BE2C (cell line): ENCODE measurements at regions not wholly inside any gene's neighbourhood (a gene's known extent, or its start where the extent isn't known, plus 50 kb on each side); places are given as distances from the start of the nearest gene placed in this dataset.

ENCODE experiments used
- DNase-seq: peaks from one replicate; pipeline ENCODE4 v3.0.0-alpha.2; 2020
- H3K27me3 ChIP-seq: fragments of 250-450 bp; sonication (Bioruptor Pico); 2 replicates; pipeline ENCODE4 v1.5.1; 2020; ENCODE audit warnings: mild to moderate bottlenecking
- H3K36me3 ChIP-seq: fragments of 250-450 bp; sonication (Bioruptor Pico); 2 replicates; pipeline ENCODE4 v1.5.1; 2020; ENCODE audit warnings: mild to moderate bottlenecking
- H3K4me1 ChIP-seq: fragments of 250-450 bp; sonication (Bioruptor Pico); 2 replicates; pipeline ENCODE4 v1.5.1; 2020
- H3K4me3 ChIP-seq: 2 replicates; pipeline ENCODE4 v1.5.1; 2011; ENCODE audit warnings: low read depth, low read length
- H3K9me3 ChIP-seq: fragments of 250-450 bp; sonication (Bioruptor Pico); 2 replicates; pipeline ENCODE4 v1.5.1; 2020
- CTCF ChIP-seq: IDR thresholded peaks from 2 replicates; pipeline ENCODE4 v1.5.1; 2012; ENCODE audit warnings: mild to moderate bottlenecking, low read depth, low read length

GRCh38 chr13:21930536-21930935 lies 259.7 kb downstream of the FGF9 start:
- no peak for TF ChIP-seq CTCF
- no peaks in the 10 kb centered on the region for H3K27me3 ChIP-seq
- H3K4me3 ChIP-seq, result no peak overlapping the region
- no peaks in the 10 kb centered on the region for H3K36me3 ChIP-seq
- no peak for DNase-seq
- no peaks in the 10 kb centered on the region for H3K4me1 ChIP-seq
- H3K9me3 ChIP-seq, result no peaks in the 10 kb centered on the region

- Histone ChIP-seq H3K9me3 (no peaks in the 10 kb centered on the region), H3K4me1 (no peaks in the 10 kb centered on the region), H3K27me3 (no peaks in the 10 kb centered on the region), H3K36me3 (no peaks in the 10 kb centered on the region), H3K4me3 (no peak overlapping the region)
- TF ChIP-seq CTCF, result no peak
- no peak for DNase-seq
Observed at GRCh38 chr13:21932578-21932977, 261.7 kb downstream of the FGF9 start.

- no peaks in the 10 kb centered on the region for H3K36me3 ChIP-seq
- TF ChIP-seq CTCF, result no peak
- H3K4me3 ChIP-seq, result no peak overlapping the region
- H3K4me1 ChIP-seq, result no peaks in the 10 kb centered on the region
- H3K27me3 ChIP-seq, result no peaks in the 10 kb centered on the region
- no peak for DNase-seq
- H3K9me3 ChIP-seq, result no peaks in the 10 kb centered on the region
Observed at GRCh38 chr13:21932996-21933395, 262.1 kb downstream of the FGF9 start.

- Histone ChIP-seq H3K4me3 (no peak overlapping the region), H3K36me3 (no peaks in the 10 kb centered on the region), H3K9me3 (no peaks in the 10 kb centered on the region), H3K27me3 (no peaks in the 10 kb centered on the region), H3K4me1 (no peaks in the 10 kb centered on the region)
- DNase-seq, result no peak
- no peak for TF ChIP-seq CTCF
Observed at GRCh38 chr13:21934284-21934683, 263.4 kb downstream of the FGF9 start.

- no peak overlapping the region for H3K4me3 ChIP-seq
- no peak for DNase-seq
Observed at GRCh38 chr13:21936674-21937073, 265.8 kb downstream of the FGF9 start.

GRCh38 chr13:21938168-21938567 lies 267.3 kb downstream of the FGF9 start:
- Histone ChIP-seq H3K36me3 (no peaks in the 10 kb centered on the region), H3K9me3 (no peaks in the 10 kb centered on the region), H3K4me3 (no peak overlapping the region), H3K27me3 (no peaks in the 10 kb centered on the region), H3K4me1 (no peaks in the 10 kb centered on the region)
- no peak for DNase-seq
- no peak for TF ChIP-seq CTCF

More at GRCh38 chr13:21936674-21937073, 265.8 kb downstream of the FGF9 start:
- no peaks in the 10 kb centered on the region for H3K27me3 ChIP-seq
- TF ChIP-seq CTCF, result no peak
- no peaks in the 10 kb centered on the region for H3K9me3 ChIP-seq
- H3K4me1 ChIP-seq, result no peaks in the 10 kb centered on the region
- H3K36me3 ChIP-seq, result no peaks in the 10 kb centered on the region
